GM21447 (cell line): ENCODE measurements at regions not wholly inside any gene's neighbourhood (a gene's known extent, or its start where the extent isn't known, plus 50 kb on each side); places are given as distances from the start of the nearest gene placed in this dataset.
"Not testable (repeated sequence)": the region's sequence is repeated elsewhere in the genome, so short reads cannot be mapped to it uniquely, and the experiment has no call there.

ENCODE experiments used
- ATAC-seq: cut with Tn5 transposase; IDR thresholded peaks from one replicate; pipeline ENCODE4 v1.9.1; 2021; ENCODE audit not compliant: unreplicated experiment

GRCh38 chr4:177235026-177235425, 74.6 kb upstream of the NEIL3 start:
- ATAC-seq, result no peak

GRCh38 chr4:177236886-177237285, 72.8 kb upstream of the NEIL3 start:
- no peak for ATAC-seq

GRCh38 chr4:177237291-177237690, 72.4 kb upstream of the NEIL3 start:
- ATAC-seq, result no peak

- no peak for ATAC-seq
Measured at GRCh38 chr4:177239477-177239876, 70.2 kb upstream of the NEIL3 start.

- ATAC-seq, result no peak
Measured at GRCh38 chr4:177239878-177240277, 69.8 kb upstream of the NEIL3 start.

GRCh38 chr4:177242651-177243286, 66.9 kb upstream of the NEIL3 start:
- no peak for ATAC-seq

- ATAC-seq, result no peak
Measured at GRCh38 chr4:177246641-177247584, 62.8 kb upstream of the NEIL3 start.

GRCh38 chr4:177250056-177250696, 59.5 kb upstream of the NEIL3 start:
- peak; percentile 91 for ATAC-seq

GRCh38 chr4:177251237-177251636, 58.4 kb upstream of the NEIL3 start:
- no peak for ATAC-seq

GRCh38 chr4:177255359-177255758, 54.3 kb upstream of the NEIL3 start:
- no peak for ATAC-seq

- ATAC-seq, result no peak
Measured at GRCh38 chr4:177256950-177257349, 52.7 kb upstream of the NEIL3 start.

- not testable (repeated sequence) for ATAC-seq
Measured at GRCh38 chr4:177259466-177259865, 50.2 kb upstream of the NEIL3 start.
